HepG2 (cell line): ENCODE measurements at regions not wholly inside any gene's neighbourhood (a gene's known extent, or its start where the extent isn't known, plus 50 kb on each side); places are given as distances from the start of the nearest gene placed in this dataset.
A peak's percentile ranks its signal among the peaks of the same experiment; 100 is the strongest.

ENCODE experiments used
- ATAC-seq: fragments of 200-7000 bp; cut with Tn5 transposase; 3 replicates; pipeline ENCODE4 v1.9.1; 2020; ENCODE audit warnings: mild to moderate bottlenecking, moderate library complexity
- BruUV-seq: library from RNA; stranded (reverse); fragments of 400-500 nt; replicated peaks from 2 replicates; lab custom pipeline; 2021; lab: Mats Ljungman, UMichigan
- CTCF ChIA-PET: fragments of 300-600 bp; formaldehyde crosslinking; extraction: SDS; loops from one replicate; lab custom pipeline; 2021; ENCODE audit warnings: low total read pairs, inconsistent platforms, low intra/inter-chr PET ratio; lab: Yijun Ruan, JAX
- POLR2A ChIA-PET: fragments of 350-600 bp; sonication (Branson Sonifier 250); formaldehyde crosslinking; loops from one replicate; lab custom pipeline; 2020; ENCODE audit warnings: antibody characterized with exemption, inconsistent platforms; lab: Yijun Ruan, JAX
- DNase-seq: peaks from one replicate; pipeline ENCODE4 v3.0.0-alpha.2; 2015; ENCODE audit warnings: low spot score
- FAIRE-seq: peaks from 3 replicates; lab custom pipeline; 2011; peaks lifted over from hg19 to GRCh38; lab: Jason Lieb, UNC
- H2AFZ ChIP-seq: one replicate; pipeline ENCODE4 v1.6.1; 2011; ENCODE audit warnings: low read length, inconsistent platforms
- H3K27ac ChIP-seq: fragments of 300-600 bp; 3 replicates; pipeline ENCODE4 v1.8.0; 2011; ENCODE audit warnings: mixed run types, mild to moderate bottlenecking, mixed read lengths, low read length, inconsistent platforms; ENCODE audit not compliant: insufficient read depth; ENCODE audit errors: extremely low read length
- H3K27me3 ChIP-seq, 2 experiments: fragments of 200-600 bp in 1 of 2; 2 replicates in 1 of 2; 3 replicates in 1 of 2; pipeline versions ENCODE4 v1.6.0 to v1.8.0; 2011; ENCODE audit warnings: low read length in 2 of 2, mild to moderate bottlenecking in 2 of 2, moderate library complexity in 2 of 2, inconsistent platforms in 1 of 2; ENCODE audit not compliant: insufficient read depth in 2 of 2, control insufficient read depth in 1 of 2
- H3K36me3 ChIP-seq, 2 experiments: fragments of 200-600 bp in 1 of 2; replicated peaks in 1 of 2; 2 replicates in 1 of 2; 3 replicates in 1 of 2; pipeline versions ENCODE4 v1.5.1 to v1.8.0; 2011; ENCODE audit warnings: low read length in 2 of 2, inconsistent platforms in 1 of 2; ENCODE audit not compliant: insufficient read depth in 2 of 2, control insufficient read depth in 1 of 2
- H3K4me1 ChIP-seq: 2 replicates; pipeline ENCODE4 v1.5.1; 2012; ENCODE audit warnings: low read length, inconsistent platforms; ENCODE audit not compliant: insufficient read depth
- H3K4me2 ChIP-seq: 2 replicates; pipeline ENCODE4 v1.6.0; 2011; ENCODE audit warnings: low read depth, low read length, inconsistent platforms
- H3K4me3 ChIP-seq, 3 experiments: fragments of 200-600 bp in 1 of 3; sonication (generic), shearing (Covaris generic) in 1 of 3; replicated peaks in 1 of 3; 2 replicates each; pipeline ENCODE4 v1.5.1; 2011 to 2016; ENCODE audit warnings: low read length in 3 of 3, inconsistent platforms in 2 of 3, low read depth in 2 of 3, mild to moderate bottlenecking in 2 of 3, control low read depth in 1 of 3, mixed read lengths in 1 of 3; ENCODE audit not compliant: insufficient read depth in 1 of 3
- H3K79me2 ChIP-seq: one replicate; pipeline ENCODE4 v1.6.1; 2011; ENCODE audit warnings: low read length, inconsistent platforms; ENCODE audit not compliant: insufficient read depth
- H3K9ac ChIP-seq: 2 replicates; pipeline ENCODE4 v1.6.0; 2011; ENCODE audit warnings: mild to moderate bottlenecking, low read depth, low read length, inconsistent platforms; ENCODE audit not compliant: insufficient read depth
- H3K9me3 ChIP-seq: 2 replicates; pipeline ENCODE4 v1.5.1; 2012; ENCODE audit warnings: mild to moderate bottlenecking, low read length
- H4K20me1 ChIP-seq: 2 replicates; pipeline ENCODE4 v1.6.0; 2011; ENCODE audit warnings: inconsistent platforms, mild to moderate bottlenecking, low read length, moderate library complexity; ENCODE audit not compliant: insufficient read depth
- CEBPB ChIP-seq: IDR thresholded peaks from 2 replicates; pipeline ENCODE4 v1.6.1; 2011; ENCODE audit warnings: low read depth, low read length, improper control_type of control experiment, borderline replicate concordance
- KDM5A ChIP-seq: fragments of 200-600 bp; sonication (generic); IDR thresholded peaks from 2 replicates; pipeline ENCODE4 v1.7.0; 2018; ENCODE audit warnings: antibody characterized with exemption, mild to moderate bottlenecking, low read length, borderline replicate concordance
- REST ChIP-seq, 2 experiments: IDR thresholded peaks; 2 replicates each; pipeline ENCODE4 v1.6.1; 2011 to 2012; ENCODE audit warnings: low read length in 2 of 2, borderline replicate concordance in 1 of 2, low read depth in 1 of 2, mild to moderate bottlenecking in 1 of 2, moderate library complexity in 1 of 2
- TFE3 ChIP-seq: IDR thresholded peaks from 2 replicates; pipeline ENCODE4 v1.6.1; 2016
- ZHX2 ChIP-seq, 2 experiments: sonication (generic) in 1 of 2; formaldehyde crosslinking in 1 of 2; IDR thresholded peaks; 2 replicates each; pipeline versions ENCODE4 v1.6.1 to v1.9.0; 2014 to 2022; ENCODE audit warnings: antibody characterized with exemption in 1 of 2, borderline replicate concordance in 1 of 2, inconsistent platforms in 1 of 2, low read depth in 1 of 2, missing genetic modification reagents in 1 of 2
- ZNF780A ChIP-seq: sonication (generic); formaldehyde crosslinking; IDR thresholded peaks from 2 replicates; pipeline ENCODE4 v1.8.0; 2022; ENCODE audit warnings: mild to moderate bottlenecking, missing genetic modification reagents, moderate library complexity
- WGBS: methylation state at CpG from one replicate; pipeline ENCODE4 v1.1.6; 2017; ENCODE audit warnings: low lambda C conversion rate; 5-methylcytosine and 5-hydroxymethylcytosine counted together
- in situ Hi-C: cut with HindIII; loops from 2 replicates; pipeline ENCODE4 v1.10.0; 2017; ENCODE audit warnings: low pct_unique_long_range_greater_than_20kb; ENCODE audit not compliant: extremely low pct_ligation_motif_present
- intact Hi-C: fragments of 100-400 bp; cut with micrococcal nuclease; formaldehyde crosslinking; loops from one replicate; pipeline ENCODE4 v1.10.0; 2022; ENCODE audit not compliant: unreplicated experiment

- TF ChIP-seq TFE3 (CRISPR knock-in tag) (no peak), ZHX2 (IDR thresholded peaks at IDR 0.05; ENCODE audit: low read depth) (no peak), ZHX2 (CRISPR knock-in tag; IDR thresholded peaks at IDR 0.05; ENCODE audit: borderline replicate concordance) (no peak)
Observed at GRCh38 chr5:89297066-89297465, 414.1 kb upstream of the MEF2C start (continued).

GRCh38 chr5:89293810-89294209 lies 410.8 kb upstream of the MEF2C start:
- no peak for TF ChIP-seq ZNF780A (CRISPR knock-in tag)
- 0 out of 2 replicates have a peak, but pooled peaks have one; percentile 35 for TF ChIP-seq CEBPB
- TF ChIP-seq KDM5A = no peak
- TF ChIP-seq REST (IDR thresholded peaks at IDR 0.05; ENCODE audit: borderline replicate concordance in 1 of 2, low read depth in 1 of 2, low read length in 2 of 2) = no peak
- H3K79me2 ChIP-seq = no peaks in the 10 kb centered on the region
- FAIRE-seq (no peak), ATAC-seq (no peak), DNase-seq (no peak)
- H3K9ac ChIP-seq = no peak overlapping the region
- no peak overlapping the region for H2AFZ ChIP-seq
- no peaks in the 10 kb centered on the region for H3K36me3 ChIP-seq
- POLR2A ChIA-PET = no interaction called here
- no peak overlapping the region for H3K4me3 ChIP-seq
- 0% methylated on average over 2 of the region's 2 CpGs for WGBS
- no peak overlapping the region for H3K4me2 ChIP-seq
- intact Hi-C loops = no loop called here
- H3K27me3 ChIP-seq = no peaks in the 10 kb centered on the region
- no peaks in the 10 kb centered on the region for H3K9me3 ChIP-seq
- no peaks in the 10 kb centered on the region for H4K20me1 ChIP-seq
- CTCF ChIA-PET = no interaction called here
- H3K4me1 ChIP-seq = no peaks in the 10 kb centered on the region
- no peak overlapping the region for H3K27ac ChIP-seq
- in situ Hi-C loops = no loop called here
- no TSS peak for BruUV-seq
